ENCODE measurements at regions not wholly inside any gene's neighbourhood (a gene's known extent, or its start where the extent isn't known, plus 50 kb on each side); places are given as distances from the start of the nearest gene placed in this dataset.

DNA sequence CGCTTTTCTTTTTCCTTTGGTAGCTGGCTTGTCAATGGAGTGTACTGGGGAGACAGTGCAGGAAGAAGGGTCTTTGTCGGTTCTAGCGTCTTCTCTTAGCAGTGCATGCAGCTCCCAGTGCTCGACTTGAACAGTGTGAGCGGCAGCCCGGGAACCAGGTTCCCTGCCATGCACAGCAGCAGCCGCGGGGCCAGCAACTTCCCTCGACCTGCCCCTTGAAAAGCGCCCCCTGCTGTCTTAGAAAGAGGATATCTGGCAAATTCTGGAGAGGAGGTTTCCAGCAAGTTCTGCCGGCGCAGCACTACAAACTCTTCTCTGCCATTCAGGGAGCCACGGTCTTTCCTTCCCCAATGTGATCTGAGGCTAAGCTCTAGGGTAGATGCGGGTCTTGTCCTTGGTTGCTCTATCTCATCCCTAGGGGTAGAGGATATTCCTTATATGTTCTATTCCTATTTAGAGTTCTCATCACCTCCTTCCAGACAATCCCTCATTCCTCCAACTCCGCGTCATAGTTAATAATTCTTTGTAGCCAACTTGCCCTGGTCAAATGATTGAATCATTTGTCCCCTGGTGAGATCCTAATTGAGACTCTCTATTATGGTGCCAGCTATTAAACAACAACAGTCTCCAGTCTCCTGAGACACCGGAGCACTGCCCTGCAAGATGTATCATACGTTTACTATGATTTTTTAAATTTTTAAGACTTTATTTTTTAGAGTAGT lies 451.3 kb downstream of the PMP22 start:
- no peak for DNase-seq (ENCODE audit: low read depth)

GRCh38 chr17:14808425-14808824 lies 456.7 kb downstream of the PMP22 start:
- DNase-seq (ENCODE audit: low read depth), result no peak

GRCh38 chr17:14805348-14805747 lies 459.8 kb downstream of the PMP22 start:
- DNase-seq (ENCODE audit: low read depth), result no peak

- no peak for DNase-seq (ENCODE audit: low read depth)
Measured at GRCh38 chr17:14803826-14804225, 461.3 kb downstream of the PMP22 start.

GRCh38 chr17:14797801-14798200 lies 467.3 kb downstream of the PMP22 start:
- DNase-seq (ENCODE audit: low read depth), result no peak

DNA sequence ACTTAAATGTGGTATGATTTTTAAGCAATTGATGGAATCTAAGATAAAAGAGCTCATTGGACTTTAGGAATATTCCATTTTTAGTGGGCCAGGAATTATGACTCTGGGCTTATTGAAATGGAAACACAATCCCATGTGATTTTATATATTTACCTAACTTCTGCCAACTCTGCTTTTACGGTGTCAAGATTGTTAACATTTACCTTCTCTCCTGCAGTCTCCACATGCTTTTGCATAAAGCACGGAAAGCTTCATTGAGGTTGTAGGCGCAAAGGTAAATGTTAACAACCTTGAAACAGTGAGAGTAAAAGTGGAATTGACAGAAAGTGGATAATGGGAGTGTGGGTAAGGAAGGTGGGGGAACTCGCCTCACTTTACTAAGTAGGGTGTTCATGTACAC lies 468.1 kb downstream of the PMP22 start:
- DNase-seq (ENCODE audit: low read depth), result no peak

- DNase-seq (ENCODE audit: low read depth), result no peak
Measured at GRCh38 chr17:14794961-14795360, 470.2 kb downstream of the PMP22 start.

- DNase-seq (ENCODE audit: low read depth), result no peak
Measured at GRCh38 chr17:14793237-14793636, 471.9 kb downstream of the PMP22 start.

- DNase-seq (ENCODE audit: low read depth), result no peak
Measured at GRCh38 chr17:14792746-14793145, 472.4 kb downstream of the PMP22 start.

- DNase-seq (ENCODE audit: low read depth), result no peak
Measured at GRCh38 chr17:14791221-14791620, 473.9 kb downstream of the PMP22 start.

DNA sequence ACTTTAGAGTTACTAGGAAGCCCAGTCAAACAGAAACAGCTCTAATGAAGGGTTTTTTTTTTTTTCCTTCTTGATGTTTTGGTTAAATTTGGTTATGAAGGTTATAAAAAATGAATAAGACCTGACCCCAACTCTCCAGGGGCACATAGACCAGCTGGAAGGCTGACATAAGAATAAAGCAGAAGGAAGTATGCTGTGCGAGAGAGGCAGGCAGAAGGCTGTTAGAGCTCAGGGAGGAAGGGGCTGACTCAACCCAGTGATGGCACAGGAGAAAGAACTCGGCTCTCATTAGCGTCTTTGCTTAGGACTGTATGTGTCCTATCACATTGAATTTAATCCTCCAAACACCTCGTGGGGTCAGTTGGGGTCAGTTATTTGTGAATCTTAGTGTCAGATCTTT lies 474.6 kb downstream of the PMP22 start:
- DNase-seq (ENCODE audit: low read depth), result no peak

GRCh38 chr17:14784997-14785696 lies 480.0 kb downstream of the PMP22 start:
- no peak for DNase-seq (ENCODE audit: low read depth)

DNA sequence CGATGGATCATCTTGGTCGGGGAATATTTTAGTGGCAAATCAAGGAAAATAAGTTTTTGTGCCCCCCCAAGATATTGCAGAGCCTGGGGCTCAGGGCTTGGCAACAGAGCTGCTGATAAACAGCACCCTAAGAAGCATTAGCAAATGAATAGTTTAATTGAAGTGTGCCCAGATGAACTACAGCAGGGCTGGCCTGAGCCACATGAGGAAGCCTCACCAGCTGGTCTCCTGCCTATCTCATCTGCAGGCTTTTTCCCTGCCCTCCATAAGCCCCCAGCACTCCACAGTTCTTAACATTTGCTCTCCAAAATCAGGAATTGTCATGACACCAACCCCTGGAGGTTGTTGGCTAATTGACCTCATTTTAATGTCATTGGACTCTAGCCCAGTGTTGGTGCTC lies 480.2 kb downstream of the HS3ST3B1 start:
- no peak for DNase-seq (ENCODE audit: low read depth)

DNA sequence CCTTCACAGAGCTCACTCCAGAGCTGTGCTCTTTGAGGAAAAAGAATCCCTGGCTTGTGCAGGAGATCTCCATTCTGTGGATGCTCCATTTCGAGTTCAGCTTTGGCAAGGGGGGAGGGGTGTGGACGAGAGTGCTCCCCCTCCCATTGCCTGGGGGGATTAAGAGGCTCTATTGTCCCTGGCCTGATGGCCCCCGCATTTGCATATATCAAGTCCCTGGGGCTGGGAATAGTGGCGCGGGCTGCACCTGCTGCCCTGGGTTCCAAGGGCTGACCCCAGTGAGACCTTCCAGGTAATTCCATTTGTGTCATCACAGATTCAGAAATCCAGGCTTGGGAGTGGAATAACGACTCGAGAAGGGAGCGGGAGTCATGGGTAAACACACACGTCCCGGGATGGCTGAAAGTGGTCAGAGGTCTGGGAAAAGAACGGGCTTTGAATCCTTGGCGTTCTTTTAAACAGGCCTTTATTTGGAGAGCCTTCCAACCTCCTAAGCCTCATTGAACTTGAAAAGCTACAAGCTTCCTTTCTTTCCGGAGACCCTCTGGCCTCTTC lies 479.3 kb downstream of the HS3ST3B1 start:
- no peak for DNase-seq (ENCODE audit: low read depth)

GRCh38 chr17:14779241-14779640 lies 478.4 kb downstream of the HS3ST3B1 start:
- DNase-seq (ENCODE audit: low read depth), result no peak

DNA sequence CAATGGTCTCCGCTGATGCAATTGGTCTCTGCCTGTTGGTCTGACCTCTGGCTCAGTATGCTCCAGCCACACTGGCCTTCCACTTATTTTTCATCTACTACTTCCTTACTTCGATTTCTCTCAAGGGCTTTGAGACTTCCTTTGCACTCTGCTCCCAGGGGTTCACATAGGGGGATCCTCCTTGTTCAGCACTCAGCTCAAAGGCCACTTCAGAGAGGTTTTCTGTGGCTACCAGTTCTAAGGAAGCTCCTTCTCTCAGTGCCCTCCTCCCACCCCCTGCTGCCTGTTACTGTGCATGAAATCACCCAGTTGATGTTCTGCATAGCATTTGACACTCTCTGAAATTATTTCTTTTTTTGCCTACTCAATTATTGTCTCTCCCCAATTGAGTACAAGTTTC lies 476.4 kb downstream of the HS3ST3B1 start:
- DNase-seq (ENCODE audit: low read depth), result no peak

DNA sequence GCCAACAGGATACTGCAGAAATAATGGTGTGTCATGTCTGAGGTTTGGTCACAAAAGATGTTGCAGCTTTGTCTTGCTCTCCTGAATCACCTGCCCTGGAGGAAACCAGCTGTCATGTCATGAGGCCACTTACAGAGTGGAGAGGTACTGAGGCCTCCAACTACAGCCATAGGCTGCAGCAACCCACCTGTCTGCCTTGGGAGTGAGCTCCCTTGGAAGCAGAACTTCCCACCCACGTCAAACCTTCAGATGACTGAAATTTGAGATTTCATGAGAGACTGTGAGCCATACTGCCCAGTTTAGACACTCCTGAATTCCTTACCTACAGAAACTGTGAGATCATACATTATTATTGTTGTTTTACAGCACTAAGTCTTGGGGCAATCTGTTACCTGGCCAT lies 475.9 kb downstream of the HS3ST3B1 start:
- no peak for DNase-seq (ENCODE audit: low read depth)

- DNase-seq (ENCODE audit: low read depth), result no peak
Measured at GRCh38 chr17:14775731-14776492, 475.0 kb downstream of the HS3ST3B1 start.

GRCh38 chr17:14774774-14775173 lies 473.9 kb downstream of the HS3ST3B1 start:
- no peak for DNase-seq (ENCODE audit: low read depth)

DNA sequence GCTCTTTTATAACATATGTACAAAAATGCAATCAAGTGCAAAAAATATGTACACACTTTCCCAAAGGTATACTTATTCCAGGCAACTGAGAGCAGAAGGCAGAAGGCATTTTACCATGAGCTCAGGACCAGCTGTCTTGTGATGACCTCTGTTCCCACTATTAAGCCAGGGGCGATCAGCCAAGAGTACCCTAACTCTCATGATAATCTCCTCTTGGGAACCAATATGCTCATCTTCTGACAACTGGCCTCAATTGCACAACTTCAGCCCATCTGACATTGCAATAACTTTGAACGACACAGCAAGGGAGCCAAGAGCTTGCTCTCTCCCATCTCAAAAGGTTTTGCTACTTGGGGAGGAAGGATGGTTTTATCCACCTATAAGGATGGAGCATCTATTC lies 471.9 kb downstream of the HS3ST3B1 start:
- DNase-seq (ENCODE audit: low read depth), result no peak

- no peak for DNase-seq (ENCODE audit: low read depth)
Measured at GRCh38 chr17:14771543-14771942, 470.7 kb downstream of the HS3ST3B1 start.

DNA sequence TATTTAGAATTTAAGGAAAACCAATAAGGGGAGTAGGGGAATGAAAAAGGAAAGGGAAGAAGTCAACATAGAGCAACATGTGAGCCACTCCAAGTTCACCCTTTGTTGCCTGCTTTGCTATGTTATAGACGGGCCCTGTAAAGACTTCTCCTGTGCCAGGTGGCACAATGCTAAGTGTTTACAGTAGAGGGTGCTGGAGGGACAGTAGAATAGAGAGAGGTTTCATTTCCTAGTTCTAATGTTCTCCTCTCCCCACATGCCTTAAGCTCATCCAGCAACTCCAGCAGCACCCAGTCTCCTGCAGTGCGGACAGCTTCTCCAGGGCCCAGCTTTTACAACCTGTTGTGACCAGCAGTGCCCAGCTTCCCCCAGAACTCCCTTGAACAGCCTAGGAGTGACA lies 468.0 kb downstream of the HS3ST3B1 start:
- no peak for DNase-seq (ENCODE audit: low read depth)
